SHP77 treated with DMSO at 0.1 percent for 48 hours (cell line): ENCODE measurements at regions not wholly inside any gene's neighbourhood (a gene's known extent, or its start where the extent isn't known, plus 50 kb on each side); places are given as distances from the start of the nearest gene placed in this dataset.

ENCODE experiments used
- DNase-seq: peaks from one replicate; lab custom pipeline; 2025; lab: John Stamatoyannopoulos, UW

- no peak for DNase-seq
Measured at GRCh38 chr2:196530910-196531309, 108.6 kb upstream of the CCDC150 start.

DNA sequence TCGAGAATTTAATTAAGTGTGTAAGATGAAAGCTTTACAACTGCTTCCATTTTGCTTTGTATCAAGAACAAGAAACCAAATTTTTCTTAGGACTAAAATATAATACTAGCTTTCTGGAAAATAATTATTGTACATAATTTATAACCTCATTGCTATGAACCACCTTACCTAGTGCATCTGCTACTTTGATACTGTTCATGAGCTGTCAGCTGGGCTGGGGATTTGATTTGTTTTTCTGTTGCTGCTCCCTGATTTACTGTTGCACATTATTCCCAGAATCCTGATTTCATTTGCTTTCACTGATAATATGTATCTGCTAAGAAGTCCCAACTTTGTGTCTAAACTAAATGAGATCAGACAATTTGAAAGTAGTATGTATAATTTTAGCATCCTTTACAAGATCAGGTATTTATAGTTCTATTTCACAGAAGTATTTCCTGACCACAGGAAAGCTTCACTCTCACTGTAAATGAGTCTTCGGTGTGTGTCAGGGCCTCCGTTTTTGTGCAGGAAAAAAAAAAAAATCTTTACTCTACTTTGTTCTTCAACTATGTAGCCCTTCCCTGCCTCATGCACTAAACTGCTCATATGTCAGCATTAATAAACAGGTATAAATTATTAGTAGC, 105.6 kb upstream of the CCDC150 start:
- no peak for DNase-seq

GRCh38 chr2:196534495-196534894, 105.0 kb upstream of the CCDC150 start:
- no peak for DNase-seq

DNA sequence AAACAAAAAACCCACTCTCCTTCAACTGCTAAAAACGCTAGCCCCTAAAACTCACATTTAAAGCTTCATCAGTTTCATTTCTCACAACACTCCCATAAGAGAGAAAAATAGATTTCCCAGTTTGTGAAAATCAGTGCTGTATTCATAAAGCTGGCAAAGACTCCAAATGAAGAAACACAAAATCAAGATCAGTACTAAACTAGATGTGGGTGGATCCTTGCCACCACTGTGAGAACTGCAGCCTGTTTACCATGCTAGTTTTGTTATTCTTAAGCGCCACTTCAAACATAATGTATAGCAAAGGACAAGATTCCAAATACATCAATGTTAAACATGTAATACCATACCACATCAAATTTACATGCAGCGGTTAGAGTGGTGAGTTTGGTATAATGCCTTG, 104.5 kb upstream of the CCDC150 start:
- DNase-seq, result no peak

GRCh38 chr2:196535742-196536141, 103.8 kb upstream of the CCDC150 start:
- DNase-seq, result no peak

DNA sequence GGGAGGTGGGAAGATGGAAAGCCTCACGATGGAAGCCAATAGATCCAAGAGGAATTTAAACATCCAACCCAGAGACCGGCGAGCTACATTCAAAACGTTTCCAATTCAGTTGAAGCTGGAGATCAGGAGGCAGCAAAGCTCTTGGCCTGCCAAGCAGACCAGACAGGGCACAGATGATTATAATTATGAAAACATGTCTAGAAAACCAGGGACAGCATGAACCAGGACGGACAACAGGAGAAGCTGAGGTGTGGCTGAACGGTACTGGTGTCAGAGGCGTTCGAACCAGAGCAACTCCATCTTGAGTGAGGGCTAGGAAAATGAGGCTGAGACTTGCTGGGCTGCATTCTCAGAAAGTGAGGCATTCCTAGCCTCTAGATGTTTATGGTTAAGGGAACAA, 102.2 kb upstream of the CCDC150 start:
- DNase-seq, result no peak

DNA sequence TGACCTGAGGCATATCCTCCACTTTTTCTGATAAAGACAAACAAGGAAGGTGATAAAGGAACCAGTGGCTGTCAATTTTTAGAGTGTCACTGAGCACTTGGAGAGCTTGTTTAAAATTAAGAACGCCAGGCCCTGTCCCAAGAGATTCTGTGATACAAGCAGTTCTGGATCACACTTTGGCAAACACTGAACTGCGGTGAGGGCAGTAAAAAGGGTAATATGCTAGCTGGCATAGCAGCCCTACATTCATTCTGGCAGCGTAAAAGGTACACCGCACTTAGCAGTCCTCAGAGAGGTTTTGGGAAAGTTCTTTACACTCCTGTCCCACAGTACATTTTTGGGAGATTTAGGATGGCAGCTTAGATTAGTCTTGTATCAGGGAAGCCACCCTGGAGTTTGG, 101.3 kb upstream of the CCDC150 start:
- DNase-seq, result no peak

GRCh38 chr2:196538646-196539045, 100.9 kb upstream of the CCDC150 start:
- no peak for DNase-seq

GRCh38 chr2:196544906-196545433, 94.5 kb upstream of the CCDC150 start:
- DNase-seq, result no peak

DNA sequence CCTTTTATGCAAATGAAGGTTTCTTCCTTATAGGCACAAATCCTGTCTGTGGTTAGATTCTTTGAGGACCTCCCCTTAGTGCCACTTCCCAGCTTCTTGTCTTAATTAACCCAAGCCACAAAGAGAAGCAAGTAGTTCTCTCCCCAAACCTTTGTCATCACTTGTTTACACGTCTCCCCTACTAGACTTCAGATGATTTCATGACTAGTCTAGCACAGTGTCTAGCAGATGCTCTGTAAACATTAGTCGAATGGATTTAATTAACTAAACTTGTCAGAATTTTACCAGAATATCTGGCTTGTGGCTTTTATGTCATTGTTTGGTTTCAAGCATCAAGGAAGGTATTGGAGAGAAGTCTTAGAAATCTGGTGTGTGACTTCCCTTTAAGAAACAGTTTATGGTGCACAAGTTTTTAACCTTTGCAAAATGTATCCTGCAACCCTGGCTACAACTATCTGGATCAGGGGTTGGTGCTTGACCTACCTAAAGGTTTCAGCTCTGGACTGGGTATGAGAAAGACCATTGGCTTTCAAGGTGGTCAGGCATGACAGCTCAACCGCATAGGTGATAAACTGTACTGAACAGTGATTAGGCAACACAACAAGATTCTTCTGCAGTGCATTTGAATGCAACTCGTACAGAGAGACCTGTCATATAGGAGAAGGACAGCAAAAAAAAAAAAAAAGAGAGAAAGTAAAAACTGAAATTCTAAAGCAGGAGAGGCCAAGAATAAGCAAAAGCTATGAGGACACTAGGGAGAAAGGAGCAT, 93.2 kb upstream of the CCDC150 start:
- no peak for DNase-seq

GRCh38 chr2:196549052-196549451, 90.5 kb upstream of the CCDC150 start:
- DNase-seq, result no peak

DNA sequence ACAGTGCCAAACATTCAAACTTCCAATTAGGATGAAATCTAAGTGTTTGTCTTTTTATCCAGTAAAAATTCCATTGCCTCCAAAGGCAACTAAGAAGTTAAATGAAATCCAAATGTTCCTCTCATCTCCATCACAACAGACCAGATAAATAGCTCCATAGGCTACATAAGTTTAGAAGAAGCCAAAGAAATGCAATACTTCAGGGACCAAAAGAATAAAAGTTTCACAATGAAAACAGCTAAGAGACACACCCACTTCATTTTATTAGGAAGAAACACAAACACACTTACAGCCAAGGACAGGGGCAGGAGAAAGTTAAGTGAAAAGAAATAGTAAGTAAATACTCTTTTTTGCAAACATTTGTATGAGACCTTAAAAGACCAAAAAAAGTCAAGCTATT, 88.5 kb upstream of the CCDC150 start:
- DNase-seq, result no peak

GRCh38 chr2:196555161-196555560, 84.4 kb upstream of the CCDC150 start:
- no peak for DNase-seq

- no peak for DNase-seq
Measured at GRCh38 chr2:196555726-196556125, 83.8 kb upstream of the CCDC150 start.

GRCh38 chr2:196558497-196558896, 81.0 kb upstream of the CCDC150 start:
- no peak for DNase-seq

- no peak for DNase-seq
Measured at GRCh38 chr2:196563876-196564275, 75.6 kb upstream of the CCDC150 start.

GRCh38 chr2:196565106-196565765, 74.3 kb upstream of the CCDC150 start:
- DNase-seq, result no peak

DNA sequence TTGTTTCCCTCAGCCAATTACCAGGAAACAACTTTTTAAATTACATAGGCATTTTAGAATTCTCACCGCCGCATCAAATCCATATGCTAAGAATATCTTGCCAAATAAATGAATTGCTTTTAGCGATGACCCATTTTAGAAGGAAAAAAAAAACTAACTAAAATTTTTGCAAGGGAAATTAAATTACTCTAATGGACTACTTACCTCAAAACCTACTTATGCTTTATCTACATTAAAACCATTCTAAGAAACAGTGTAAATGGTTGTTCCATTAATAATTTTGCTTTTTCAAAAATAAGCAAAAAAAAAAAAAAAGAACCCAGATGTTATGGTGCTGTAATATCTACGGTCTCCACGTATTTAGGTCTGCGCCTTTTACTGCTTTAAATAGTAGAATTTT, 73.5 kb upstream of the CCDC150 start:
- no peak for DNase-seq

- peak; percentile 48 for DNase-seq
Measured at GRCh38 chr2:196566961-196567666, 72.4 kb upstream of the CCDC150 start.

GRCh38 chr2:196568506-196568905, 71.0 kb upstream of the CCDC150 start:
- DNase-seq, result no peak

DNA sequence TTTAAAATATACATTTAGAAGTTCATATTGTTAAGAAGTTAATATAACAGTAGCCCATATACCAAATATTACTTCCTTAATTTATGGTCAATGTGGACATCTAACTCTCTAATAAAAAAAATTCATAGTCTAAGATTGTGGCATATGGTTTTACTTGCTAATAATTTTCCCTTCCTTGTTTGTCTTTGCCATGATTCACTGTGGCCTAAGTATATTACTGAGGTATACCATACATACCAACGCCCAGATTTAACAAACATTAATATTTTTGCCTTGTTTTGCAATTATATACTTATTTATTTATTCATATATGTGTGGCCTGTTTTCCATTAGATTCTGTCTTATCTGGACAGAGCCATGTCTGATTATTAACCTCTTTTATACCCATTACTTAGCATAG, 54.6 kb upstream of the CCDC150 start:
- no peak for DNase-seq

- DNase-seq, result no peak
Measured at GRCh38 chr2:196586511-196586991, 53.0 kb upstream of the CCDC150 start.
